ENCODE measurements at regions not wholly inside any gene's neighbourhood (a gene's known extent, or its start where the extent isn't known, plus 50 kb on each side); places are given as distances from the start of the nearest gene placed in this dataset.
"Not testable (repeated sequence)": the region's sequence is repeated elsewhere in the genome, so short reads cannot be mapped to it uniquely, and the experiment has no call there.

- no peak for DNase-seq (ENCODE audit: low read depth, low spot score)
- Histone ChIP-seq H3K27me3 (ENCODE audit: control insufficient read depth, insufficient read depth, low read length) (no peaks in the 10 kb centered on the region), H3K27ac (ENCODE audit: low read depth, low read length) (no peak overlapping the region), H3K9me3 (ENCODE audit: control insufficient read depth, insufficient read depth, low read length) (no peaks in the 10 kb centered on the region; the same call in 1 of the 2 replicates), H3K4me3 (ENCODE audit: low read depth, low read length) (no peak overlapping the region)
- no peak for TF ChIP-seq CTCF (IDR thresholded peaks at IDR 0.05; ENCODE audit: low read depth, low read length)
- ChIA-PET POLR2A (no interaction called here), CTCF (no interaction called here)
Observed at GRCh38 chr10:55929291-55929690, 431.8 kb downstream of the ZWINT start.

- H3K27me3 ChIP-seq (ENCODE audit: control insufficient read depth, insufficient read depth, low read length); H3K9me3 ChIP-seq (ENCODE audit: control insufficient read depth, insufficient read depth, low read length); POLR2A ChIA-PET; CTCF ChIA-PET; H3K4me3 ChIP-seq (ENCODE audit: low read depth, low read length); DNase-seq (ENCODE audit: low read depth, low spot score); H3K27ac ChIP-seq (ENCODE audit: low read depth, low read length): not testable (repeated sequence)
Observed at GRCh38 chr10:55899472-55900147, 461.4 kb downstream of the ZWINT start.

DNA sequence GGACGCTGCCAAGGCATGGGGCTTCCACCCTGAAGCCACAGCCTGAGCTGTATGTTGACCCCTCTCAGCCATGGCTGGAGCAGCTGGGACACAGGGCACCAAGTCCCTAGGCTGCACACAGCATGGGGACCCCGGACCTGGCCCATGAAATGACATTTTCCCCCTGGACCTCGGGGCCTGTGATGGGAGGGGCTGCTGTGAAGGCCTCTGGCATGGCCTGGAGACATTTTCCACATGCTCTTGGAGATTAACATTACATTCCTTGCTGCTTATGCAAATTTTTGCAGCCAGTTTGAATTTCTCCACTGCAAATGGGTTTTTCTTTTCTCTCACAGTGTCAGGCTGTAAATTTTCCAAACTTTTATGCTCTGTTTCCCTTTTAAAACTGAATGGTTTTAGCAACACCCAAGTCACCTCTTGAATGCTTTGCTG is 463.6 kb downstream of the ZWINT start:
- Histone ChIP-seq H3K27ac (ENCODE audit: low read depth, low read length) (no peak overlapping the region), H3K27me3 (ENCODE audit: control insufficient read depth, insufficient read depth, low read length) (no peaks in the 10 kb centered on the region), H3K4me3 (ENCODE audit: low read depth, low read length) (no peak overlapping the region), H3K9me3 (ENCODE audit: control insufficient read depth, insufficient read depth, low read length) (peaks cover 7% of the 10 kb centered on the region)
- CTCF ChIA-PET: no interaction called here
- POLR2A ChIA-PET: no interaction called here
- no peak for TF ChIP-seq CTCF (IDR thresholded peaks at IDR 0.05; ENCODE audit: low read depth, low read length)
- DNase-seq (ENCODE audit: low read depth, low spot score): no peak

DNA sequence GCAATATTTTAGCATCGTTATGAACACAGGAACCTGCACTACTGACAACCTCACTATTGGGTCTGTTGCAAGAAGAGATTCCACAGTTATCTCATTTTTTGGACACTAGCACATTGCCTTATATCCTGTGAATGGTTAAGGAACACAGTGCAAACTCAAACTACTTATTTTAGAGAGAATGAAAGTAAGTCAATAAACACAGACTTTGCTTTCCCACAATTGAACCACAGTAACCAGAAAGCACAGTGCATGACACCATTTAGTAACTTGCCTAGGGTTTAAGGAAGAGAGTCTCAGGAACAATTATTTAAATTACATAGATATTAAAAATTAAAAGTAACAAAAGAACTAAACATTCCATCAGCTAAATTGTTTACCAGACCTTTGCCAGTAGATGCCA is 468.8 kb downstream of the ZWINT start:
- TF ChIP-seq CTCF (IDR thresholded peaks at IDR 0.05; ENCODE audit: low read depth, low read length): no peak
- H3K27ac ChIP-seq (ENCODE audit: low read depth, low read length): no peak overlapping the region
- peaks cover 8% of the 10 kb centered on the region for H3K9me3 ChIP-seq (ENCODE audit: control insufficient read depth, insufficient read depth, low read length)
- CTCF ChIA-PET: no interaction called here
- POLR2A ChIA-PET: no interaction called here
- no peaks in the 10 kb centered on the region for H3K27me3 ChIP-seq (ENCODE audit: control insufficient read depth, insufficient read depth, low read length)
- H3K4me3 ChIP-seq (ENCODE audit: low read depth, low read length): no peak overlapping the region
- no peak for DNase-seq (ENCODE audit: low read depth, low spot score)

DNA sequence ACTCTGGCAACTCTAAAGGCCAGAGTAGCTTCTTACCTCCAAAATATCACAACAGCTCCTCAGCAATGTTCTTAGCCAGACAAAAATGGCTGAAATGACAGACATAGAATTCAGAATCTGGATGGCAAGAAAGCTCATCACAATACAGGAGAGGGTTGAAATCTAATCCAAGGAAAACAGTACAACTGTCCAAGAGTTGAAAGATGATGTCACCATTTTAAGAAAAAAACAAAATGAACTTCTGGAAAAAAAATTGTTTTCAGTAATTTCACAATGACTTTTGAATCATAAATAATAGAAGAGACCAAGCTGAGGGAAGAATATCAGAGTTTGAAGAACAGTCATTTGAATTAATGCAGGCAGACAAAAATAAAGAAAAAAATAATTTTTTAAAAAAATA is 479.5 kb downstream of the ZWINT start:
- ChIA-PET POLR2A (no interaction called here), CTCF (no interaction called here)

More for the DNA sequence above, 479.5 kb downstream of the ZWINT start:
- no peak overlapping the region for H3K4me3 ChIP-seq (ENCODE audit: low read depth, low read length)
- H3K27ac ChIP-seq (ENCODE audit: low read depth, low read length): no peak overlapping the region
- peaks cover 10% of the 10 kb centered on the region for H3K9me3 ChIP-seq (ENCODE audit: control insufficient read depth, insufficient read depth, low read length)
- H3K27me3 ChIP-seq (ENCODE audit: control insufficient read depth, insufficient read depth, low read length): no peaks in the 10 kb centered on the region
- TF ChIP-seq CTCF (IDR thresholded peaks at IDR 0.05; ENCODE audit: low read depth, low read length): no peak
- DNase-seq (ENCODE audit: low read depth, low spot score): no peak
